H9 (cell line): ENCODE measurements at regions not wholly inside any gene's neighbourhood (a gene's known extent, or its start where the extent isn't known, plus 50 kb on each side); places are given as distances from the start of the nearest gene placed in this dataset.

Source experiments
- DNase-seq: peaks from one replicate; pipeline ENCODE4 v3.0.0-alpha.2; 2017
- H2AFZ ChIP-seq: one replicate; pipeline ENCODE4 v1.6.1; 2013; ENCODE audit warnings: mild to moderate bottlenecking, low read length, control low read depth, moderate library complexity
- H2AK5ac ChIP-seq: 2 replicates; pipeline ENCODE4 v1.6.1; 2013; ENCODE audit warnings: low read length, control low read depth, mixed read lengths; ENCODE audit not compliant: insufficient read length
- H2BK120ac ChIP-seq: one replicate; pipeline ENCODE4 v1.6.1; 2013; ENCODE audit warnings: low read depth, mild to moderate bottlenecking, low read length, control low read depth, inconsistent platforms; ENCODE audit not compliant: poor library complexity, severe bottlenecking
- H2BK12ac ChIP-seq: 2 replicates; pipeline ENCODE4 v1.6.1; 2013; ENCODE audit warnings: low read length, control low read depth, mixed read lengths, low read depth; ENCODE audit not compliant: insufficient read length
- H2BK15ac ChIP-seq: 2 replicates; pipeline ENCODE4 v1.6.1; 2013; ENCODE audit warnings: low read depth, low read length, control low read depth
- H2BK20ac ChIP-seq: one replicate; pipeline ENCODE4 v1.6.1; 2013; ENCODE audit warnings: low read depth, mild to moderate bottlenecking, low read length, control low read depth, inconsistent platforms; ENCODE audit not compliant: poor library complexity, severe bottlenecking
- H2BK5ac ChIP-seq: 2 replicates; pipeline ENCODE4 v1.6.1; 2013; ENCODE audit warnings: low read length, control low read depth, mixed read lengths; ENCODE audit not compliant: insufficient read length
- H3K14ac ChIP-seq: 2 replicates; pipeline ENCODE4 v1.6.1; 2013; ENCODE audit warnings: low read length, control low read depth; ENCODE audit not compliant: insufficient read depth
- H3K18ac ChIP-seq: 2 replicates; pipeline ENCODE4 v1.6.1; 2013; ENCODE audit warnings: low read depth, mild to moderate bottlenecking, mixed read lengths, low read length, control low read depth; ENCODE audit not compliant: insufficient read length
- H3K23ac ChIP-seq: 2 replicates; pipeline ENCODE4 v1.6.1; 2013; ENCODE audit warnings: low read length, control low read depth, mixed read lengths, low read depth; ENCODE audit not compliant: insufficient read length
- H3K23me2 ChIP-seq: 2 replicates; pipeline ENCODE4 v1.6.1; 2013; ENCODE audit warnings: low read depth, mild to moderate bottlenecking, mixed read lengths, low read length, control low read depth; ENCODE audit not compliant: insufficient read length, poor library complexity, severe bottlenecking
- H3K27ac ChIP-seq: 2 replicates; pipeline ENCODE4 v1.5.1; 2013; ENCODE audit warnings: low read length, control low read depth, mixed read lengths, low read depth; ENCODE audit not compliant: insufficient read length
- H3K27me3 ChIP-seq: 2 replicates; pipeline ENCODE4 v1.6.1; 2013; ENCODE audit warnings: low read length, control low read depth, inconsistent platforms; ENCODE audit not compliant: insufficient read depth
- H3K4ac ChIP-seq: 2 replicates; pipeline ENCODE4 v1.6.1; 2013; ENCODE audit warnings: low read depth, mild to moderate bottlenecking, control low read depth, inconsistent platforms, low read length, moderate library complexity
- H3K4me1 ChIP-seq: 2 replicates; pipeline ENCODE4 v1.6.1; 2013; ENCODE audit warnings: low read length, control low read depth, inconsistent platforms; ENCODE audit not compliant: insufficient read depth
- H3K4me2 ChIP-seq: 2 replicates; pipeline ENCODE4 v1.6.1; 2013; ENCODE audit warnings: low read length, control low read depth, mixed read lengths; ENCODE audit not compliant: insufficient read length, insufficient read depth
- H3K56ac ChIP-seq: 2 replicates; pipeline ENCODE4 v1.6.1; 2013; ENCODE audit warnings: low read depth, mild to moderate bottlenecking, mixed read lengths, low read length, control low read depth; ENCODE audit not compliant: insufficient read length
- H3K79me1 ChIP-seq: 2 replicates; pipeline ENCODE4 v1.6.1; 2013; ENCODE audit warnings: low read depth, mild to moderate bottlenecking, moderate library complexity, low read length, control low read depth, inconsistent platforms; ENCODE audit not compliant: insufficient read depth, poor library complexity, severe bottlenecking
- H3K79me2 ChIP-seq: 2 replicates; pipeline ENCODE4 v1.6.1; 2013; ENCODE audit warnings: low read length, control low read depth, inconsistent platforms; ENCODE audit not compliant: insufficient read depth
- H3K9ac ChIP-seq: 2 replicates; pipeline ENCODE4 v1.6.1; 2013; ENCODE audit warnings: low read length, control low read depth, mixed read lengths; ENCODE audit not compliant: insufficient read length; ENCODE audit errors: extremely low read depth
- H3K9me3 ChIP-seq: one replicate; pipeline ENCODE4 v1.6.1; 2013; ENCODE audit warnings: low read depth, low read length, inconsistent platforms; ENCODE audit not compliant: control insufficient read depth
- H3T11ph ChIP-seq: one replicate; pipeline ENCODE4 v1.6.1; 2013; ENCODE audit warnings: mild to moderate bottlenecking, low read length, control low read depth, inconsistent platforms
- H4K20me1 ChIP-seq: one replicate; pipeline ENCODE4 v1.6.1; 2013; ENCODE audit not compliant: control insufficient read depth, insufficient read length, insufficient read depth
- H4K5ac ChIP-seq: 2 replicates; pipeline ENCODE4 v1.6.1; 2013; ENCODE audit warnings: low read depth, mild to moderate bottlenecking, mixed read lengths, low read length, control low read depth; ENCODE audit not compliant: insufficient read length
- H4K8ac ChIP-seq: replicated peaks from 2 replicates; pipeline ENCODE4 v1.6.1; 2013; ENCODE audit warnings: low read length, control low read depth, mixed read lengths, low read depth; ENCODE audit not compliant: insufficient read length
- H4K91ac ChIP-seq: 2 replicates; pipeline ENCODE4 v1.6.1; 2013; ENCODE audit warnings: low read depth, mild to moderate bottlenecking, moderate library complexity, mixed read lengths, low read length, control low read depth; ENCODE audit not compliant: insufficient read length
- H3K27ac Mint-ChIP-seq, 3 experiments: 2 replicates in 2 of 3; 3 replicates in 1 of 3; pipeline ENCODE4 v1.8.0; 2020 to 2021; ENCODE audit warnings: mixed read lengths in 3 of 3, mild to moderate bottlenecking in 1 of 3, moderate library complexity in 1 of 3
- H3K27me3 Mint-ChIP-seq: 2 replicates; pipeline ENCODE4 v1.8.0; 2021; ENCODE audit warnings: low read depth, mild to moderate bottlenecking, moderate library complexity, mixed read lengths
- H3K36me3 Mint-ChIP-seq, 3 experiments: 2 replicates in 2 of 3; 3 replicates in 1 of 3; pipeline ENCODE4 v1.8.0; 2020 to 2021; ENCODE audit warnings: low read depth in 3 of 3, mixed read lengths in 3 of 3; ENCODE audit not compliant: insufficient read depth in 1 of 3
- H3K4me1 Mint-ChIP-seq, 2 experiments: 2 replicates each; pipeline ENCODE4 v1.8.0; 2020; ENCODE audit warnings: mixed read lengths in 2 of 2
- H3K4me3 Mint-ChIP-seq, 2 experiments: 2 replicates in 1 of 2; 3 replicates in 1 of 2; pipeline ENCODE4 v1.8.0; 2020 to 2021; ENCODE audit warnings: mild to moderate bottlenecking in 2 of 2, mixed read lengths in 2 of 2, moderate library complexity in 1 of 2
- H3K9me3 Mint-ChIP-seq, 2 experiments: 2 replicates in 1 of 2; 3 replicates in 1 of 2; pipeline ENCODE4 v1.8.0; 2020; ENCODE audit warnings: mild to moderate bottlenecking in 2 of 2, mixed read lengths in 2 of 2, moderate library complexity in 1 of 2
- WGBS: extraction: QIAGEN DNeasy Blood & Tissue Kit; methylation state at CpG from one replicate; pipeline ENCODE4 v1.1.7; 2013; ENCODE audit warnings: missing lambda C conversion rate, low lambda C conversion rate, mixed read lengths; ENCODE audit not compliant: insufficient read length; ENCODE audit errors: extremely low coverage; 5-methylcytosine and 5-hydroxymethylcytosine counted together
- TF ChIP-seq, protein P1 (sequence below): fragments of 200-600 bp; sonication (generic); conservative IDR thresholded peaks from 3 replicates; pipeline ENCODE4 v1.8.0; 2021; ENCODE audit warnings: antibody characterized with exemption, mild to moderate bottlenecking

DNA sequence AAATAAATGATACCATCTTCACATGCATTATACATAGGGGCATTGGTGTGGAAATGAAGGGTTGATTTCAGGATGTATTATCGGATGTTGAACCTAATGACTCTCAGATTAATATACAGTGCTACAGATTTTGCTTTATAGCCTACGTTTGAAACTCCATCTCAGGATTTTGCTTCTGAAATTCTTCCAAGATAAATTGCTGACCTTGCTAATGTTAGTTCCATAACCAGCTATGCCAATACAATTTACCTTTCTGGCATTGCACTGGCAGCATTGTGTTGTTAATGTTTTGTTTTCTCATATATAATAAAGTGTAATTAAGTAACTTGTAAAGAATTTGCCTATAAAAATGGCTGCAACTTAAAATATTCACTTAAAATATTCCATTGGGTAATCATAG lies 350.1 kb downstream of the CHRM3 start:
- Histone ChIP-seq H4K20me1 (no peaks in the 10 kb centered on the region), H3K4ac (no peak overlapping the region), H4K91ac (no peak overlapping the region), H4K5ac (no peak overlapping the region), H3K9ac (no peak overlapping the region), H3K79me2 (no peaks in the 10 kb centered on the region), H3K9me3 (no peaks in the 10 kb centered on the region), H2BK120ac (no peak overlapping the region), H3K27ac (no peak overlapping the region), H2AFZ (no peak overlapping the region), H3K27me3 (no peaks in the 10 kb centered on the region), H2AK5ac (no peak overlapping the region), H3K56ac (no peak overlapping the region), H2BK12ac (no peak overlapping the region), H4K8ac (no peak overlapping the region), H3K18ac (no peak overlapping the region), H3K23me2 (no peaks in the 10 kb centered on the region), H2BK20ac (no peak overlapping the region), H3K23ac (no peak overlapping the region), H2BK5ac (no peak overlapping the region), H3K4me2 (no peak overlapping the region), H3K79me1 (no peaks in the 10 kb centered on the region), H2BK15ac (no peak overlapping the region), H3T11ph (no peak overlapping the region), H3K14ac (no peak overlapping the region), H3K4me1 (no peaks in the 10 kb centered on the region; the same call in 1 of the 2 replicates)
- Mint-ChIP-seq H3K27ac (no peak overlapping the region), H3K4me3 (no peak overlapping the region), H3K4me1 (no peaks in the 10 kb centered on the region), H3K9me3 (no peaks in the 10 kb centered on the region), H3K27me3 (no peaks in the 10 kb centered on the region), H3K36me3 (no peaks in the 10 kb centered on the region)
- no CpG with 5 or more reads among the region's 2 CpGs for WGBS
- TF ChIP-seq, protein P1, sequence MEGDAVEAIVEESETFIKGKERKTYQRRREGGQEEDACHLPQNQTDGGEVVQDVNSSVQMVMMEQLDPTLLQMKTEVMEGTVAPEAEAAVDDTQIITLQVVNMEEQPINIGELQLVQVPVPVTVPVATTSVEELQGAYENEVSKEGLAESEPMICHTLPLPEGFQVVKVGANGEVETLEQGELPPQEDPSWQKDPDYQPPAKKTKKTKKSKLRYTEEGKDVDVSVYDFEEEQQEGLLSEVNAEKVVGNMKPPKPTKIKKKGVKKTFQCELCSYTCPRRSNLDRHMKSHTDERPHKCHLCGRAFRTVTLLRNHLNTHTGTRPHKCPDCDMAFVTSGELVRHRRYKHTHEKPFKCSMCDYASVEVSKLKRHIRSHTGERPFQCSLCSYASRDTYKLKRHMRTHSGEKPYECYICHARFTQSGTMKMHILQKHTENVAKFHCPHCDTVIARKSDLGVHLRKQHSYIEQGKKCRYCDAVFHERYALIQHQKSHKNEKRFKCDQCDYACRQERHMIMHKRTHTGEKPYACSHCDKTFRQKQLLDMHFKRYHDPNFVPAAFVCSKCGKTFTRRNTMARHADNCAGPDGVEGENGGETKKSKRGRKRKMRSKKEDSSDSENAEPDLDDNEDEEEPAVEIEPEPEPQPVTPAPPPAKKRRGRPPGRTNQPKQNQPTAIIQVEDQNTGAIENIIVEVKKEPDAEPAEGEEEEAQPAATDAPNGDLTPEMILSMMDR = no peak
- no peak for DNase-seq
